B cell (primary cell): ENCODE measurements at regions not wholly inside any gene's neighbourhood (a gene's known extent, or its start where the extent isn't known, plus 50 kb on each side); places are given as distances from the start of the nearest gene placed in this dataset. TPM values are rescaled to one million over a fixed set of nuclear protein-coding genes. Genes with fewer than 3 reads are reported as not detected.

ENCODE experiments used
- ATAC-seq: fragments of 200-7000 bp; cut with Tn5 transposase; one replicate; pipeline ENCODE4 v1.10.0; 2021; ENCODE audit warnings: low read depth, mild to moderate bottlenecking, moderate number of reproducible peaks, moderate library complexity
- CTCF ChIA-PET: fragments of 350-600 bp; sonication (Branson Sonifier 250); formaldehyde crosslinking; loops from one replicate; lab custom pipeline; 2021; ENCODE audit warnings: antibody characterized with exemption, inconsistent platforms; lab: Charles Lee
- POLR2A ChIA-PET: fragments of 350-600 bp; sonication (Branson Sonifier 250); formaldehyde crosslinking; loops from one replicate; lab custom pipeline; 2021; ENCODE audit warnings: antibody characterized with exemption; lab: Charles Lee
- DNase-seq: peaks from one replicate; pipeline ENCODE4 v3.0.0; 2013
- H2AFZ ChIP-seq: 2 replicates; pipeline ENCODE4 v1.6.1; 2012; ENCODE audit warnings: mild to moderate bottlenecking, low read depth, low read length; ENCODE audit not compliant: insufficient read depth, poor library complexity, severe bottlenecking
- H3K27ac ChIP-seq, 2 donors: 1 replicate in 1 of 2; 2 replicates in 1 of 2; pipeline ENCODE4 v1.5.1; 2012 to 2013; ENCODE audit warnings: low read length in 2 of 2, mild to moderate bottlenecking in 2 of 2, moderate library complexity in 1 of 2
- H3K27me3 ChIP-seq, 4 experiments: fragments of 200-600 bp in 1 of 4; sonication (generic) in 1 of 4; replicated peaks in 1 of 4; 1 replicate in 2 of 4; 2 replicates in 2 of 4; pipeline versions ENCODE4 v1.6.1 to v1.7.0; 2013 to 2016; ENCODE audit warnings: low read length in 3 of 4, mild to moderate bottlenecking in 2 of 4, mixed read lengths in 1 of 4, moderate library complexity in 1 of 4; ENCODE audit not compliant: insufficient read depth in 4 of 4, control insufficient read depth in 3 of 4; ENCODE audit errors: control extremely low read depth in 1 of 4
- H3K36me3 ChIP-seq, 2 experiments: replicated peaks in 1 of 2; 1 replicate in 1 of 2; 2 replicates in 1 of 2; pipeline versions ENCODE4 v1.6.1 to v1.7.1; 2013; ENCODE audit warnings: low read length in 1 of 2; ENCODE audit not compliant: insufficient read depth in 2 of 2, control insufficient read depth in 1 of 2; ENCODE audit errors: control extremely low read depth in 1 of 2, extremely low read depth in 1 of 2
- H3K4me1 ChIP-seq, 2 donors: fragments of 200-600 bp in 1 of 2; sonication (generic) in 1 of 2; 1 replicate in 1 of 2; 2 replicates in 1 of 2; pipeline versions ENCODE4 v1.5.1 to v1.6.1; 2013 to 2017; ENCODE audit warnings: low read length in 2 of 2; ENCODE audit not compliant: control insufficient read depth in 2 of 2, insufficient read depth in 2 of 2
- H3K4me2 ChIP-seq: replicated peaks from 2 replicates; pipeline ENCODE3; 2012; ENCODE audit warnings: mild to moderate bottlenecking, low read depth, low read length; ENCODE audit not compliant: poor library complexity, severe bottlenecking
- H3K4me3 ChIP-seq, 5 experiments: fragments of 200-600 bp in 1 of 5; sonication (generic) in 1 of 5; 1 replicate in 3 of 5; 2 replicates in 2 of 5; pipeline versions ENCODE4 v1.5.1 to v1.7.0; 2011 to 2016; ENCODE audit warnings: low read length in 4 of 5, mild to moderate bottlenecking in 4 of 5, low read depth in 2 of 5, control low read depth in 1 of 5, moderate library complexity in 1 of 5; ENCODE audit not compliant: insufficient read depth in 1 of 5; ENCODE audit errors: control extremely low read depth in 1 of 5, extremely low read depth in 1 of 5
- H3K79me2 ChIP-seq: fragments of 200-600 bp; sonication (generic); one replicate; pipeline ENCODE4 v1.6.0; 2016; ENCODE audit warnings: low read length; ENCODE audit not compliant: control insufficient read depth, insufficient read depth
- H3K9ac ChIP-seq: fragments of 200-600 bp; sonication (generic); 2 replicates; pipeline ENCODE4 v1.6.1; 2017; ENCODE audit warnings: mild to moderate bottlenecking, low read length, moderate library complexity
- H3K9me3 ChIP-seq, 3 donors: one replicate each; pipeline versions ENCODE4 v1.6.1 to v1.7.1; 2013; ENCODE audit warnings: low read length in 2 of 3; ENCODE audit not compliant: control insufficient read depth in 2 of 3, insufficient read depth in 1 of 3; ENCODE audit errors: control extremely low read depth in 1 of 3
- H4K20me1 ChIP-seq: 2 replicates; pipeline ENCODE4 v1.6.0; 2012; ENCODE audit warnings: mild to moderate bottlenecking, low read length; ENCODE audit not compliant: insufficient read depth, control insufficient read depth, poor library complexity, severe bottlenecking
- H3K27ac Mint-ChIP-seq: one replicate; pipeline ENCODE4 v1.8.0; 2021; ENCODE audit warnings: mixed read lengths
- H3K27me3 Mint-ChIP-seq: one replicate; pipeline ENCODE4 v1.8.0; 2021; ENCODE audit warnings: mixed read lengths
- H3K4me1 Mint-ChIP-seq: one replicate; pipeline ENCODE4 v1.8.0; 2021; ENCODE audit warnings: mixed read lengths
- H3K4me3 Mint-ChIP-seq: one replicate; pipeline ENCODE4 v1.8.0; 2021; ENCODE audit warnings: mixed read lengths
- H3K9me3 Mint-ChIP-seq: one replicate; pipeline ENCODE4 v1.8.0; 2022; ENCODE audit warnings: mixed read lengths; ENCODE audit not compliant: insufficient read depth
- CTCF ChIP-seq: fragments of 200-600 bp; IDR thresholded peaks from one replicate; pipeline ENCODE4 v1.8.0; 2022; ENCODE audit warnings: antibody characterized with exemption, mild to moderate bottlenecking
- EZH2 ChIP-seq: IDR thresholded peaks from 2 replicates; pipeline ENCODE4 v1.6.1; 2012; ENCODE audit warnings: borderline replicate concordance, low read depth, mild to moderate bottlenecking, moderate library complexity, low read length; ENCODE audit not compliant: insufficient read depth, poor library complexity, severe bottlenecking
- WGBS: methylation state at CpG from one replicate; pipeline ENCODE4 v1.1.5; 2013; ENCODE audit warnings: missing lambda C conversion rate; ENCODE audit not compliant: insufficient coverage; 5-methylcytosine and 5-hydroxymethylcytosine counted together
- intact Hi-C: fragments of 100-400 bp; cut with micrococcal nuclease; formaldehyde crosslinking; loops from one replicate; pipeline ENCODE4 v1.10.0; 2022
- small RNA-seq: library from RNA; depleted of rRNA; stranded (forward); fragments of <200 nt; gene quantifications from one replicate; pipeline ENCODE3, GENCODE V24; 2012; ENCODE audit warnings: low replicate concordance, low read depth; ENCODE audit not compliant: insufficient read length

- H3K9me3 Mint-ChIP-seq, result no peaks in the 10 kb centered on the region
- no peak for TF ChIP-seq EZH2
- TF ChIP-seq CTCF, result no peak
- Histone ChIP-seq H3K79me2 (no peaks in the 10 kb centered on the region), H3K27ac (no peak overlapping the region), H3K4me1 (no peaks in the 10 kb centered on the region), H3K4me3 (no peak overlapping the region), H2AFZ (no peak overlapping the region), H4K20me1 (no peaks in the 10 kb centered on the region), H3K9me3 (no peaks in the 10 kb centered on the region), H3K9ac (no peak overlapping the region), H3K36me3 (no peaks in the 10 kb centered on the region), H3K4me2 (no peak overlapping the region), H3K27me3 (peaks cover 0 to 4% (median 0%) of the 10 kb centered on the region in 4 experiments)
- H3K4me1 Mint-ChIP-seq, result peaks cover 8% of the 10 kb centered on the region
- CTCF ChIA-PET, result no interaction called here
- no peak for DNase-seq
- H3K27me3 Mint-ChIP-seq, result peaks cover 11% of the 10 kb centered on the region
- POLR2A ChIA-PET, result no interaction called here
- H3K4me3 Mint-ChIP-seq, result no peak overlapping the region
- H3K27ac Mint-ChIP-seq, result no peak overlapping the region
- no peak for ATAC-seq
- 91% methylated on average over 8 of the region's 18 CpGs for WGBS
- intact Hi-C loops, result no loop called here
Observed at GRCh38 chr6:167240034-167240541, 51.0 kb upstream of the UNC93A start.

Small RNAs in the stretch of these regions (small RNA-seq; reads per million reads assigned to genes)
- not detected for gene AL353747.1
